HCT116 (cell line): ENCODE measurements at regions not wholly inside any gene's neighbourhood (a gene's known extent, or its start where the extent isn't known, plus 50 kb on each side); places are given as distances from the start of the nearest gene placed in this dataset.

Experiments used
- ATAC-seq: fragments of 200-7000 bp; cut with Tn5 transposase; 2 replicates; pipeline ENCODE4 v1.9.1; 2020; ENCODE audit warnings: mild to moderate bottlenecking, moderate library complexity
- BruUV-seq: library from RNA; stranded (reverse); fragments of 400-500 nt; replicated peaks from 2 replicates; lab custom pipeline; 2021; lab: Mats Ljungman, UMichigan
- CTCF ChIA-PET: fragments of 300-600 bp; sonication (Branson Sonifier 250); formaldehyde crosslinking; loops from one replicate; lab custom pipeline; 2021; ENCODE audit warnings: antibody characterized with exemption; lab: Charles Lee
- POLR2A ChIA-PET: fragments of 300-600, 350-600 bp; sonication (Branson Sonifier 250); formaldehyde crosslinking; loops from one replicate; lab custom pipeline; 2021; ENCODE audit warnings: antibody characterized with exemption; lab: Charles Lee
- RAD21 ChIA-PET, 2 experiments: fragments of 300-600 bp; sonication (Branson Sonifier 250); formaldehyde crosslinking; loops; one replicate each; lab custom pipeline; 2023; ENCODE audit warnings: low total read pairs in 2 of 2; ENCODE audit not compliant: uncharacterized antibody in 2 of 2, unreplicated experiment in 2 of 2, low non-redundant PET in 1 of 2; lab: Charles Lee
- DNase-seq: peaks from one replicate; pipeline ENCODE4 v3.0.0-alpha.2; 2010; ENCODE audit warnings: low read depth, low spot score
- H2AFZ ChIP-seq: fragments of 200-600 bp; shearing (Covaris generic), sonication (generic); 2 replicates; pipeline ENCODE4 v1.6.1; 2017; ENCODE audit warnings: low read depth, mixed run types, mixed read lengths, antibody characterized with exemption, low read length; ENCODE audit not compliant: poor library complexity, severe bottlenecking
- H3K27ac ChIP-seq: 2 replicates; pipeline ENCODE4 v1.5.1; 2012; ENCODE audit warnings: low read depth, low read length
- H3K27me3 ChIP-seq: fragments of 200-600 bp; sonication (generic); 2 replicates; pipeline ENCODE4 v1.6.1; 2016; ENCODE audit warnings: mixed run types, low read length, mixed read lengths; ENCODE audit not compliant: insufficient read depth
- H3K36me3 ChIP-seq, 2 experiments: fragments of 200-500 bp in 1 of 2; fragments of 200-600 bp in 1 of 2; sonication (Bioruptor generic) in 1 of 2; sonication (generic) in 1 of 2; 2 replicates each; pipeline versions ENCODE4 v1.5.1 to v1.6.1; 2014 to 2016; ENCODE audit warnings: low read length in 2 of 2, inconsistent platforms in 1 of 2, mixed read lengths in 1 of 2, mixed run types in 1 of 2; ENCODE audit not compliant: insufficient read depth in 2 of 2, control insufficient read depth in 1 of 2
- H3K4me1 ChIP-seq, 2 experiments: fragments of 200-600 bp in 1 of 2; sonication (generic) in 1 of 2; 2 replicates each; pipeline versions ENCODE4 v1.5.1 to v1.6.1; 2012 to 2017; ENCODE audit warnings: low read length in 2 of 2, inconsistent platforms in 1 of 2, mild to moderate bottlenecking in 1 of 2, mixed read lengths in 1 of 2, mixed run types in 1 of 2, moderate library complexity in 1 of 2; ENCODE audit not compliant: insufficient read depth in 2 of 2, control insufficient read depth in 1 of 2
- H3K4me2 ChIP-seq: fragments of 200-600 bp; sonication (generic); 2 replicates; pipeline ENCODE4 v1.6.1; 2017; ENCODE audit warnings: mixed run types, low read length, mixed read lengths
- H3K4me3 ChIP-seq, 2 experiments: fragments of 200-600 bp in 1 of 2; sonication (generic) in 1 of 2; replicated peaks in 1 of 2; 2 replicates each; pipeline ENCODE4 v1.5.1; 2011 to 2016; ENCODE audit warnings: low read length in 2 of 2, control low read depth in 1 of 2, low read depth in 1 of 2, mild to moderate bottlenecking in 1 of 2, mixed read lengths in 1 of 2, mixed run types in 1 of 2
- H3K79me2 ChIP-seq: fragments of 200-600 bp; sonication (generic); 2 replicates; pipeline ENCODE4 v1.6.1; 2017; ENCODE audit warnings: mild to moderate bottlenecking, mixed run types, low read length, moderate library complexity, mixed read lengths; ENCODE audit not compliant: insufficient read depth
- H3K9ac ChIP-seq: fragments of 200-600 bp; sonication (generic); 2 replicates; pipeline ENCODE4 v1.6.1; 2016; ENCODE audit warnings: low read length, mixed read lengths
- H3K9me2 ChIP-seq: fragments of 200-600 bp; sonication (generic), shearing (Covaris generic); 2 replicates; pipeline ENCODE4 v1.6.1; 2017; ENCODE audit warnings: mixed run types, mild to moderate bottlenecking, moderate library complexity; ENCODE audit not compliant: insufficient read depth
- H3K9me3 ChIP-seq, 2 experiments: fragments of 200-500 bp in 1 of 2; fragments of 200-600 bp in 1 of 2; sonication (Bioruptor generic) in 1 of 2; sonication (generic) in 1 of 2; 2 replicates each; pipeline ENCODE4 v1.6.1; 2014 to 2017; ENCODE audit warnings: low read length in 2 of 2, mixed read lengths in 2 of 2, inconsistent platforms in 1 of 2, low read depth in 1 of 2, mild to moderate bottlenecking in 1 of 2, mixed run types in 1 of 2, moderate library complexity in 1 of 2; ENCODE audit not compliant: control insufficient read depth in 1 of 2, insufficient read depth in 1 of 2
- H4K20me1 ChIP-seq: fragments of 200-600 bp; sonication (generic), shearing (Covaris generic); 2 replicates; pipeline ENCODE4 v1.6.1; 2017; ENCODE audit warnings: mixed run types, mild to moderate bottlenecking, moderate library complexity; ENCODE audit not compliant: insufficient read depth
- CBX3 ChIP-seq: IDR thresholded peaks from 2 replicates; pipeline ENCODE4 v1.6.1; 2012; ENCODE audit warnings: low read depth
- CEBPB ChIP-seq: IDR thresholded peaks from 2 replicates; pipeline ENCODE4 v1.6.1; 2012; ENCODE audit warnings: low read depth
- CTCF ChIP-seq, 3 experiments: fragments of 200-600 bp in 1 of 3; sonication (generic) in 1 of 3; IDR thresholded peaks in 2 of 3; conservative IDR thresholded peaks in 1 of 3; 2 replicates each; pipeline ENCODE4 v1.5.1; 2012 to 2017; ENCODE audit warnings: low read depth in 2 of 3, low read length in 2 of 3, antibody characterized with exemption in 1 of 3, borderline replicate concordance in 1 of 3, control low read depth in 1 of 3, mild to moderate bottlenecking in 1 of 3, mixed read lengths in 1 of 3, mixed run types in 1 of 3, moderate library complexity in 1 of 3; ENCODE audit not compliant: insufficient read depth in 1 of 3
- EGR1 ChIP-seq: IDR thresholded peaks from 2 replicates; pipeline ENCODE4 v1.6.1; 2012; ENCODE audit warnings: low read depth
- ELF1 ChIP-seq: IDR thresholded peaks from 2 replicates; pipeline ENCODE4 v1.6.1; 2012; ENCODE audit warnings: low read depth, borderline replicate concordance
- EZH2 ChIP-seq: fragments of 200-600 bp; sonication (generic); IDR thresholded peaks from 2 replicates; pipeline ENCODE4 v1.6.1; 2017; ENCODE audit warnings: antibody characterized with exemption, mixed run types
- EZH2phosphoT487 ChIP-seq: fragments of 200-600 bp; IDR thresholded peaks from 2 replicates; pipeline ENCODE4 v1.6.1; 2018; ENCODE audit warnings: antibody characterized with exemption, borderline replicate concordance
- FOSL1 ChIP-seq: IDR thresholded peaks from 2 replicates; pipeline ENCODE4 v1.6.1; 2012; ENCODE audit warnings: low read depth
- JUND ChIP-seq: IDR thresholded peaks from 2 replicates; pipeline ENCODE4 v1.6.1; 2012
- POLR2A ChIP-seq: IDR thresholded peaks from 2 replicates; pipeline ENCODE4 v1.7.0; 2011; ENCODE audit warnings: borderline replicate concordance; ENCODE audit not compliant: insufficient read depth, insufficient read length; ENCODE audit errors: extremely low read depth
- POLR2AphosphoS5 ChIP-seq: IDR thresholded peaks from 2 replicates; pipeline ENCODE4 v1.6.1; 2011; ENCODE audit warnings: mild to moderate bottlenecking, low read depth, low read length, moderate library complexity
- RAD21 ChIP-seq: IDR thresholded peaks from 2 replicates; pipeline ENCODE4 v1.6.1; 2012; ENCODE audit warnings: low read depth, mild to moderate bottlenecking
- SIN3A ChIP-seq: IDR thresholded peaks from 2 replicates; pipeline ENCODE4 v1.6.1; 2012; ENCODE audit warnings: low read depth
- SP1 ChIP-seq: IDR thresholded peaks from 2 replicates; pipeline ENCODE4 v1.6.1; 2012; ENCODE audit warnings: low read depth
- SRF ChIP-seq: IDR thresholded peaks from 2 replicates; pipeline ENCODE4 v1.6.1; 2012; ENCODE audit warnings: low read depth
- TCF7L2 ChIP-seq: IDR thresholded peaks from 2 replicates; pipeline ENCODE4 v1.7.0; 2011; ENCODE audit warnings: borderline replicate concordance, inconsistent platforms; ENCODE audit not compliant: insufficient read depth, insufficient read length; ENCODE audit errors: extremely low read depth
- YY1 ChIP-seq: IDR thresholded peaks from 2 replicates; pipeline ENCODE4 v1.6.1; 2011; ENCODE audit warnings: low read length, low read depth, moderate library complexity, mild to moderate bottlenecking; ENCODE audit not compliant: insufficient replicate concordance; ENCODE audit errors: extremely low read depth
- intact Hi-C: fragments of 100-400 bp; cut with micrococcal nuclease; formaldehyde crosslinking; loops from 2 replicates; pipeline ENCODE4 v1.10.0; 2022
- TF ChIP-seq, protein P1 (sequence below): IDR thresholded peaks from 2 replicates; pipeline ENCODE4 v1.6.1; 2011; ENCODE audit warnings: mild to moderate bottlenecking, low read length, moderate library complexity; ENCODE audit not compliant: insufficient replicate concordance; ENCODE audit errors: extremely low read depth
- TF ChIP-seq, protein P2 (sequence below): IDR thresholded peaks from 2 replicates; pipeline ENCODE4 v1.6.1; 2012
- TF ChIP-seq, protein P3 (sequence below): IDR thresholded peaks from 2 replicates; pipeline ENCODE4 v1.6.1; 2012

- BruUV-seq: no TSS peak
These were observed 233.1 kb downstream of the FAT4 start for GRCh38 chr4:125547836-125548235.

More at GRCh38 chr4:125547836-125548235, 233.1 kb downstream of the FAT4 start:
- Histone ChIP-seq H3K4me1 (no peaks in the 10 kb centered on the region), H3K27ac (no peak overlapping the region), H4K20me1 (no peaks in the 10 kb centered on the region; the same call in 1 of the 2 replicates), H3K4me2 (no peak overlapping the region), H3K9me3 (no peaks in the 10 kb centered on the region), H3K9me2 (no peaks in the 10 kb centered on the region), H3K27me3 (no peaks in the 10 kb centered on the region), H2AFZ (no peak overlapping the region), H3K9ac (no peak overlapping the region), H3K36me3 (no peaks in the 10 kb centered on the region), H3K79me2 (no peaks in the 10 kb centered on the region), H3K4me3 (no peak overlapping the region)
- TF ChIP-seq POLR2AphosphoS5 (no peak), EGR1 (no peak), SP1 (no peak), SIN3A (no peak), SRF (no peak), YY1 (no peak), POLR2A (no peak), CEBPB (no peak), RAD21 (no peak), EZH2phosphoT487 (no peak), CTCF (IDR thresholded peaks at IDR 0.05 in 2 of 3, conservative IDR thresholded peaks at IDR 0.05 in 1 of 3; ENCODE audit: borderline replicate concordance in 1 of 3, insufficient read depth in 1 of 3, low read depth in 2 of 3, low read length in 2 of 3) (no peak), CBX3 (no peak), TCF7L2 (no peak), JUND (no peak), EZH2 (no peak), ELF1 (no peak), FOSL1 (no peak)
- TF ChIP-seq, protein P1, sequence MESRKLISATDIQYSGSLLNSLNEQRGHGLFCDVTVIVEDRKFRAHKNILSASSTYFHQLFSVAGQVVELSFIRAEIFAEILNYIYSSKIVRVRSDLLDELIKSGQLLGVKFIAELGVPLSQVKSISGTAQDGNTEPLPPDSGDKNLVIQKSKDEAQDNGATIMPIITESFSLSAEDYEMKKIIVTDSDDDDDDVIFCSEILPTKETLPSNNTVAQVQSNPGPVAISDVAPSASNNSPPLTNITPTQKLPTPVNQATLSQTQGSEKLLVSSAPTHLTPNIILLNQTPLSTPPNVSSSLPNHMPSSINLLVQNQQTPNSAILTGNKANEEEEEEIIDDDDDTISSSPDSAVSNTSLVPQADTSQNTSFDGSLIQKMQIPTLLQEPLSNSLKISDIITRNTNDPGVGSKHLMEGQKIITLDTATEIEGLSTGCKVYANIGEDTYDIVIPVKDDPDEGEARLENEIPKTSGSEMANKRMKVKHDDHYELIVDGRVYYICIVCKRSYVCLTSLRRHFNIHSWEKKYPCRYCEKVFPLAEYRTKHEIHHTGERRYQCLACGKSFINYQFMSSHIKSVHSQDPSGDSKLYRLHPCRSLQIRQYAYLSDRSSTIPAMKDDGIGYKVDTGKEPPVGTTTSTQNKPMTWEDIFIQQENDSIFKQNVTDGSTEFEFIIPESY: no peak
- TF ChIP-seq, protein P2, sequence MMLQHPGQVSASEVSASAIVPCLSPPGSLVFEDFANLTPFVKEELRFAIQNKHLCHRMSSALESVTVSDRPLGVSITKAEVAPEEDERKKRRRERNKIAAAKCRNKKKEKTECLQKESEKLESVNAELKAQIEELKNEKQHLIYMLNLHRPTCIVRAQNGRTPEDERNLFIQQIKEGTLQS: no peak
- TF ChIP-seq, protein P3, sequence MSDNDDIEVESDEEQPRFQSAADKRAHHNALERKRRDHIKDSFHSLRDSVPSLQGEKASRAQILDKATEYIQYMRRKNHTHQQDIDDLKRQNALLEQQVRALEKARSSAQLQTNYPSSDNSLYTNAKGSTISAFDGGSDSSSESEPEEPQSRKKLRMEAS: no peak
- ChIA-PET CTCF (no interaction called here), POLR2A (no interaction called here), RAD21 (no interaction called here)
- no peak for ATAC-seq
- DNase-seq: no peak
- intact Hi-C loops: no loop called here
